ENCODE measurements at regions not wholly inside any gene's neighbourhood (a gene's known extent, or its start where the extent isn't known, plus 50 kb on each side); places are given as distances from the start of the nearest gene placed in this dataset.
A peak's percentile ranks its signal among the peaks of the same experiment; 100 is the strongest.

DNA sequence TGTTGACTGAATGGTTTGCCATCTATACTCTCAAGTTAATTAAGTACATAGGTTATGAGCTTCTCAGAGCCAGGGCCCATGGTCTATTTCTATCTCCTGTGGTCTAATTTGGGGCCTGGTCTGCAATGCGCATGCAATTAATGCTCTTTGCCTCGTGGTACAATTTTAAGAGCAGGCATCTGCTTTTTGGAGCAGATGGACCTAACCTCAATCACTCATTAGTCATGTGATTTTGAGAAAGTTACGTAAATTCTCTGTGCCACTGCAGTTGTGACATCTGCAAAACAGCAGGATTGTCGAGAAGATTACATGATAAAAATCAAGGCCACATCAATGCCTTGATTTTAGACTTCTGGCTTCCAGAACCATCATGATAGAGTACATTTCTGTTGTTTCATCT lies 543.7 kb upstream of the ADAMTS9 start:
- DNase-seq (ENCODE audit: low spot score): no peak

- DNase-seq (ENCODE audit: low spot score): no peak
Observed at GRCh38 chr3:65230261-65231139, 542.7 kb upstream of the ADAMTS9 start.

DNA sequence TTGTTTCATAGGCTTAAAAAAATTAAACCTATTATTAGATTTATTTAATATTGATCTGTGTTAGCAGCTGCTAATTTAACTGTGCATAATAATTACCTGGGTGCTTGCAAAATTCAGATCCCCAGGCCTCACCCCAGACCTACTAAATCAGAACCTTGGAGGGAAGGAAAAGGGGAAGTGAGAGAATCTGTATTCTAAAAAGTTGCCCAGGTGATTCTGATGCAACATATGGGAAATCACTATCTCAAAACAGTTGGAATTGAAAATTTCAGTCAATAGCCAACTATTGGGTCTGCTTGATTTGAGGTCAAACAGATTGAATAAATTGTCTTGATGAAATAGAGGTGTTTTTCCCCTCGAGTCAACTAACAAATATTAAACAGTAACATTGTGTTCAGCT lies 538.5 kb upstream of the ADAMTS9 start:
- no peak for DNase-seq (ENCODE audit: low spot score)

DNA sequence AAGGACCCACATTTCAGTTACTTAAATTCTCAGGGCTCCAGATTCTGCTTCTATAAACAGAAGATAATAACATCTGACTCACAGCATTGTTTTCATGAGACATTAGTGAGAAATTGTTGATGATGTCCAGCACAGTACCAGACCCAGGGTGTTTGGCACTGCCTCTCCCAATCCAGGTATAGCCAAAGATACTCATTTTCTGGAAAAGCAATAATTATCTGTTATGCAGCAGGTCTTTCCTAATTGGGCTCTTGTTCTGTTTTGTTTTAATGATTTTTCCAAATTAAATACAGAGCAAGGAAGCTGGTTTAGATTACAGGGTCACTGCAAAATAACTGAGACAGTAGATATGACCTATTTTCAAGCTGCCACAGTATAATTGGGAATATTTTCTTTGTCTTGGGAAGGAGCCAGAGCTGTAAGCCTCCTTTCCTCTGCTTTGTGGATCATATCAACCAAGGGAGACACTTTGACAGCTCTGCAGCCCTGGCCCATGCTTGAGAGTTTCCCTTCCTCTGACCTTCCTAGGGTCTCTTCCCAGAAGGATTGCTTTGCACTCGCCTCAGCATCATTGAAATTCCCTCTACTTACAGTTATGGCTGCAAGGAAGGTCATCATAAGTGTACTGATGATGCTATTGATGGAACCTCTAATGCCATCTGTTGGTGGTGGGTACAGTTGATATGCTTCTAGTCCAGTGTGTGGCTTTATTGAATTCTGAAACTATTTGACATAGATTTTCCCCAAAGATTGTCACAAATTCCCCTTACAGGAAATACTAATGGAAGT lies 522.4 kb upstream of the ADAMTS9 start:
- DNase-seq (ENCODE audit: low spot score): no peak

DNA sequence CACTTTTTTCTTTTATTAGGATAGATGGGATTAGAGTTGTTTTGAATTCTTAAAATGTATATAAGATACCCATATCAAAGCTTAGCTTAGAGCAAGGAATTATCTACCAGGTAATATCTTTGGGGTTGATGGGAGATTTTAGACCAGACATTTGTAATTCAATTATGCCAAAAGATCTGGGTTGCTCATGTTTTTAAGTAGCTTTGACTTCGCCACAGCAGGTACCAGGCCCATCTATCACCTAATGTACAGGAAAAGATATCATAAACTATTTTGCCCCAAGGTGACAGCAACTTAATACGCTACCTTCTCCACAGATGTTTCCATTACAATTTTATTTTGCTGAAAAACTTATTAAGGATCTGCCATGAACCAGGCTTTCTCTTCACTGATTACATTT lies 514.6 kb upstream of the ADAMTS9 start:
- DNase-seq (ENCODE audit: low spot score): no peak

DNA sequence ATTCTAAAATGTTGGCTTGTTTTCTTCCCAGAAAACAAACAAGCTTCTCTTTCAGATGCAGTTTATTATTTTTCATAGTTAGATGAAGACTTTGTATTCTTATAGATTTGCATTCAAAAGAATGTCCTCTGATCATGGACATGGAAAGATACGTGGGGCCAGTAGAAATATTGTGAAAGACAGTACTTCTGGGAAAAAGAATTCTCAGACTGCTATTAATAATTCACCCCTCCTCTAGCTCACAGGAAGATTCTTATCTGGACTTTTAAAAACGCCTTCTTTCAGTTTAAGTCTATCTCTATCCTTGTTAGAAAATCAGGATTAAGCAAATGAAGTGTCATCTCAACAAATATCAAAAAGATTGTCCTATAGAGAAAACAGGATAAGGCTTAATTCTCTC lies 514.1 kb upstream of the ADAMTS9 start:
- no peak for DNase-seq (ENCODE audit: low spot score)

GRCh38 chr3:65200310-65200970 lies 512.6 kb upstream of the ADAMTS9 start:
- DNase-seq (ENCODE audit: low spot score): no peak

- DNase-seq (ENCODE audit: low spot score): peak; percentile 86
Observed at GRCh38 chr3:65196663-65197062, 508.9 kb upstream of the ADAMTS9 start.

DNA sequence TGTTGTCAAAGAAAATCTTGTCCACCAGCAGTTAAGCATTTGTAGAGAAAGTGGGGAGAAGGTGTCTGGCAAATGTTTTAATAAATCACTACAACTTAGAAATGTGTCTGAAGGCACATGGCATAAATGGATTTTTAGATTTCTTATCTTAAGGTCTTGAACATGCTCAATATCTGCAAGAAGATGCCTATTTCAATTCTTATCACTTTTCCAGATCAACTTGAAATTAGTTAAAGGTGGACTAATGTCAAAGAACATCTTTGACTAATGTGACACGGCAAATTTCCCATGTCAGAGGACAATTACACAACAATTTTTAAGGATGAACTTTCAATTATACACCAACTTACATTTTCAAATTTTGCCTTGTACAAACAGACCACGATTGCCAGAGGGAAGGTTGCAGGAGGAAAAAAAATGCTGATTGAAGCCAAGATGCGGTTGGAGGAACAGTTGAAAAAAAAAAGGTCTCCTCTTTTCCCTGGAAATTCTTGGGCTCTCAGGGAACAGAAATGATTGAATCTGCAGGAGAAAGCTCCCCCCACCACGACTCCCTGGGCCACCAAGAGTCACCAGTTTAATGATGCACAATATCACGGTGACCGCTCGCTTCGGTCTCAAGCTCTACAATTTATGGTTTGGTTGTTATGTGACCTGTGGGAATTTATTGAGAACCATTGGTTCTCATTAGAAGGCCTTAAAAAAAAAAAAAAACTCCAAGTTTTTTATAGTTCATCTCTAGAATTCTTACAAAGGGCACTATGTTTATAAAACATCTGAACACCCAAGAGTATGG lies 507.6 kb upstream of the ADAMTS9 start:
- DNase-seq (ENCODE audit: low spot score): no peak

DNA sequence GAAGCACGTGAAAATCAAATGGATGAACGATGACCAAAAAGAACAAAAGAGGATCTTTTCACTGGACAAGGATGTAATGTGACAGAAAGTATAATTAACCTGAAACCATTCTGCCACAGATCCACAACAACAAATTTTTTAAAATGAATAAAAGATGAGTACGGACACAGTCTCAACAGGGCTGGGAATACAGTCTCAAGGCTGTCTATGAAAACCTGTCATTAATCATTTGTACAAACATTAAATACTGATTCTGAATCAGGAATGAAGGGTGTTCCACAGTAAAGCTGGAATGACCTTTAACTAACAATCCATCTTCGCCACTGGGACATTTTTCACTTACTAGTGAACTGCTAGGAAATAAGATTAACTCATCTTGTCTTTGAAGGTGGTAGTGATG lies 506.9 kb upstream of the ADAMTS9 start:
- no peak for DNase-seq (ENCODE audit: low spot score)

DNA sequence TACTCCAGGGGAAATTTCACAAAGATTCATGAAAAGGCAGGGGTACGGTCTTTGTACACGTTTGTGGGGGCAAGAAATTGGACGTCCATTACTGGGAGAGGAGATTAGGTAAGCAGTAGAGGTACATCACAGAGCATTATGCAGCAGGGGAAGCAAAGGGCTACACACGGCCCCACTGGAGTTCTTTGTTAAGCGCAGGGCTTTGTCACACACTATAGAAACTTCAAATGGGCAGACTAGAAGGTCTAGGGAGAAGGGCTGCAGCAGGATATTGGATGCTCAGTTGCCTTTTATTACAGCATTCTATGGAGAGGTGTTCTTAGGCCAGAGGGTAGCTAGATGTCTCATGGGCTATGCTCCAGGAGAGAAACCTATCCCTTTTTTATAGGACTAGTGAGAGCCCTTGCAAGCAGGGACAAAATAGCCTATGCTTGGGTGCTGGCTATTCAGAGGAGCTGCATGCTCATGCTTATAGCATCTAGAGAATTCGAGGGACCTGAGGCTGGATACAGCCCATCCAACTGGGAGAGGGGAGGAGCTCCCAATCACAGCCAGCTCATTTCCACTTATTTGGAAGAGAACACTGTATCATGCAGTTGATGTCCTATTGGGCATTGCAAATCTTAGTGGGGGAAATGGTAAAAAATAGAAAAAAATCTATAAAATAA lies 506.4 kb upstream of the ADAMTS9 start:
- DNase-seq (ENCODE audit: low spot score): no peak

DNA sequence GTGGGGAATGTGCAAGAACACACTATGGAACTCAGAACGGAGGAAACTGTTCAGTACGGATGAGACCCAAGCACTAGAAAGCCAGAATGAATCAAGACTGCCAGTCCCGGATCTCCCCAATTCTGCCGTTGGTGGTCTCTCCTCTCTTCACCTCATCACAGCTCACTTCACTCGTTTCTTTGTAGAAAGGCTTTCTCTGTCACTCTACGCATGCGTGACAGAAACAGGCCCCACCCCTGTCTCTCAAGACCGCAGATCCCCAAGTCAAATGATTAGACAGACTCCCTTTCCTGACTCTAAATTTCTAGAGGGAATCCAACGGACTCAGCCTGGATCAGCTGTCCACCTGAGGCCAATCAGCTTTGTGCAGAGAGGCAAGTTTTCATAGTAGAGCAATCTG lies 505.7 kb upstream of the ADAMTS9 start:
- no peak for DNase-seq (ENCODE audit: low spot score)

DNA sequence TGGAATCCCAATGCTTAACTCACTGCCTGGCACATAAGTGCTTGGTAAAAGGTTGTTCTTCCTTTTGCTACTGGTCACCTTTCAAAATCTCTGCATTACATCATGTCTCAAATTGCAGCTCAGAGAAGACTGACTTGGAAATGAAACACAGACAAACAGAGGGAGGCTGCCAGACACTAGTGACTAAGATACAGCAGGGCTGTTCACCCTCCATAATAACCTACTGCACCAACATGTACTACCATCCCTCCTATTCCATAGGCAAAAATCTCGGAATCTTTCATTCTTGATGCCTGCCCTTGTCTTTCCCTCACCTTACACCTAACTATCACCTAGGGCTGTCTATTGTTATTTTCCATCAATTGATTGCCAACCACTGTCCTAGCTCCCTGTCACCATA lies 502.3 kb upstream of the ADAMTS9 start:
- DNase-seq (ENCODE audit: low spot score): peak; percentile 13

DNA sequence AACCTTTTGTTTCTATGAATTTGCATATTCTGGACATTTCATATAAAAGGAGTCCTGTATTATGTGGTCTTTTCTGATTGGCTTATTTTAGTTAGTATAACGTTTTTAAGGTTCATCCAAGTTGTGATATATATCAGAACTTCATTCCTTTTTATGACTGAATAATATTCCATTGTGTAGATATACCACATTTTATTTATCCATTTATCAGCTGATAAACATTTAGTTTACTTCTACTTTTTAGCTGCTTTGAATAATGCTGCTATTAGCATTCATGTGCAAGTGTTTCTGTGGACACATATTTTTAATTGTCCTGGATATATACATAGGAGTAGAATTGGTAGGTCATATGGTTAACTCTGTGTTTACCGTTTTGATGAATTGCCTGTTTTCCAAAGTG lies 498.5 kb upstream of the ADAMTS9 start:
- no peak for DNase-seq (ENCODE audit: low spot score)

DNA sequence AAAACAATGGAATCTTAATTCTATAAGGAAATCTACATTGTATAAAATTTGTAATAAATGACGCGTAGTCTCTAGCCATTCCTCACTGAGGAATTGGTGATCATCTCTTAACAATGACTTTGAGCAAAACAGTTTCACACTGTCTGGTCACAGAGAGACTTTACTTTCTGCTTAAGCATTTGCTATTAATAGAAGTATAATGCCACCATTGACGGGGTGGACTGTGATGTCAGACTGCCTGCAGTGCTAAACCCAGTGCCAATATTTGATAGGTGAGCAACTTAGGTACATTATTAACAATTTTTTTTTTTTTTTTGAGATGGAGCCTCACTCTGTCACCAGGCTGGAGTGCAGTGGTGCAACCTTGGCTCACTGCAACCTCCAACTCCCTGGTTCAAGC lies 494.9 kb upstream of the ADAMTS9 start:
- DNase-seq (ENCODE audit: low spot score): peak; percentile 23

DNA sequence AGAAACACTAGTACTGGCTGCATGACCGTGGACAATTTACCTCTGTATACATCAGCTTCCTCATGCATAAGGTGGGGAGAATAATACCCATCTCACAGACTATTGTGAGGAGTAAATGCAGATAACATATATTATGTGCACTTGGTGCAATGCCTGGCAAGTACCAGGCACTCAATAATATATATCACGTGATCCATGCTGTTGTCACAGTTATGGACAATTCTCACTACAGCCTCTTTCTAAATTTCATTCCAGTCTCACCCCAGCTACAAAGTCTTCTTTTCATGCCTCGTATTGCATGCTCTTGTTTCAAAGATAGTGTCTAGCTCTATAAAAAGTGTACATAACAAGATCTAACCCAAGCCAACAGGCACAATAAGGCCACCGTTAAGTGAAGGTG lies 494.3 kb upstream of the ADAMTS9 start:
- no peak for DNase-seq (ENCODE audit: low spot score)

- no peak for DNase-seq (ENCODE audit: low spot score)
Observed at GRCh38 chr3:65181391-65181871, 493.6 kb upstream of the ADAMTS9 start.

GRCh38 chr3:65178703-65179102 lies 490.9 kb upstream of the ADAMTS9 start:
- DNase-seq (ENCODE audit: low spot score): peak; percentile 85

DNA sequence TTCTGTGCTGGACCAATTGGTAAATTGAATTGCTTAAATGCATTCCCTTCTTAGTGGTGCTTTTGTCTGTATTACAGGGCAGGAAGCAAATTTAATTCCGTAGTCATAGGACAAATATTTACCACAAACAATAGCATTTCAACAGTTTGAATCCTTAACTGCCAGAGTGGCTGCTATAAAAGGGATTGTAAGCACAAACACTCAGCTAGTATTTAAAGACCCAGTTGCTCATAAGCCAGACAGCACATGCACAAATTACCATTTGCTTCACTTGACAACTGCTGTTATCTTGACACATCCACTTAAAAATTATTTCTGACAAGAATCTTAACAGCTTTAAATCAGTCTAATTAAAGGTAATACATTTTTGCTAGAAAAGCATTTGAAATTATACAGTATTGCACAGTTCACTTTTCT lies 490.2 kb upstream of the ADAMTS9 start:
- peak; percentile 49 for DNase-seq (ENCODE audit: low spot score)

GRCh38 chr3:65174713-65175112 lies 486.9 kb upstream of the ADAMTS9 start:
- peak; percentile 18 for DNase-seq (ENCODE audit: low spot score)

- DNase-seq (ENCODE audit: low spot score): peak; percentile 13
Observed at GRCh38 chr3:65173841-65174240, 486.0 kb upstream of the ADAMTS9 start.

All from kidney tubule cell (primary cell).